ENCODE measurements at regions not wholly inside any gene's neighbourhood (a gene's known extent, or its start where the extent isn't known, plus 50 kb on each side); places are given as distances from the start of the nearest gene placed in this dataset.

DNA sequence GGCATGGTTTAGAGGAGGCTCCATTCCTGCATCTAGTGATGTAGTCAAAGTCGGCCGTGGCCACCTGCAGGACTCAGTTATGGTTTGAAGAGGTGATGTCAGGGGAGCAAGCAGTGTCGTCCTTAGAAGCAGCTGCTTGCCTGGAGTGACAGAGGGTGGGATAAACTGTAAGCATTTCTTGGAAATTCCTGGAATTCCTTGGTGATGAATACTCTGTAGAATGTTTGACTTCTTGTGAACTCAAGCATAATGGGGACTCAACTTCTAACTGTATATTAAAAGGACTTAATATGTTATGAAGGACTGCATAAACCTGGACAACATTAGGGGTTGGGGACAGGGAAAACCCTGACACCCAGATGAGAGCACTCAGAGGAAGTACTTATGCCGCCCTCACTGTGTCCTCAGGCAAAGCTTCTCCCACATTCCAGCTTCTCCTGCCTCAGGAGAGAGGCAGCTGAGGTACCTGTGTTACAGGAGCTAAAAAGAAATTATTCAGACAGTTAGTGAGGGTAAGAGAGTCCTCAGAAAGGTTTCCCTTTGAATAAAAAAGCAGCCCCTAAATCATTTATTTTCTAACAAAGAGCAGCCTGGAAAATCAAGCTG is 459.9 kb upstream of the CELF4 start:
- TF ChIP-seq, protein P1, sequence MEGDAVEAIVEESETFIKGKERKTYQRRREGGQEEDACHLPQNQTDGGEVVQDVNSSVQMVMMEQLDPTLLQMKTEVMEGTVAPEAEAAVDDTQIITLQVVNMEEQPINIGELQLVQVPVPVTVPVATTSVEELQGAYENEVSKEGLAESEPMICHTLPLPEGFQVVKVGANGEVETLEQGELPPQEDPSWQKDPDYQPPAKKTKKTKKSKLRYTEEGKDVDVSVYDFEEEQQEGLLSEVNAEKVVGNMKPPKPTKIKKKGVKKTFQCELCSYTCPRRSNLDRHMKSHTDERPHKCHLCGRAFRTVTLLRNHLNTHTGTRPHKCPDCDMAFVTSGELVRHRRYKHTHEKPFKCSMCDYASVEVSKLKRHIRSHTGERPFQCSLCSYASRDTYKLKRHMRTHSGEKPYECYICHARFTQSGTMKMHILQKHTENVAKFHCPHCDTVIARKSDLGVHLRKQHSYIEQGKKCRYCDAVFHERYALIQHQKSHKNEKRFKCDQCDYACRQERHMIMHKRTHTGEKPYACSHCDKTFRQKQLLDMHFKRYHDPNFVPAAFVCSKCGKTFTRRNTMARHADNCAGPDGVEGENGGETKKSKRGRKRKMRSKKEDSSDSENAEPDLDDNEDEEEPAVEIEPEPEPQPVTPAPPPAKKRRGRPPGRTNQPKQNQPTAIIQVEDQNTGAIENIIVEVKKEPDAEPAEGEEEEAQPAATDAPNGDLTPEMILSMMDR (IDR thresholded peaks at IDR 0.05; ENCODE audit: low read depth, low read length, poor library complexity, severe bottlenecking), result no peak
- TF ChIP-seq EZH2phosphoT487 (IDR thresholded peaks at IDR 0.05; ENCODE audit: borderline replicate concordance, low read length), result no peak

All from DOHH2 (cell line).